ENCODE measurements at regions not wholly inside any gene's neighbourhood (a gene's known extent, or its start where the extent isn't known, plus 50 kb on each side); places are given as distances from the start of the nearest gene placed in this dataset.

- no peak for DNase-seq (ENCODE audit: low spot score)
Observed at GRCh38 chr20:58139849-58140786, 88.3 kb downstream of the ANKRD60 start.

- no peak for DNase-seq (ENCODE audit: low spot score)
Observed at GRCh38 chr20:58138395-58138794, 90.1 kb downstream of the ANKRD60 start.

- DNase-seq (ENCODE audit: low spot score): no peak
Observed at GRCh38 chr20:58137651-58138265, 90.7 kb downstream of the ANKRD60 start.

- DNase-seq (ENCODE audit: low spot score): no peak
Observed at GRCh38 chr20:58137236-58137635, 91.2 kb downstream of the ANKRD60 start.

GRCh38 chr20:58136149-58136484 lies 92.3 kb downstream of the ANKRD60 start:
- no peak for DNase-seq (ENCODE audit: low spot score)

GRCh38 chr20:58135441-58136148 lies 92.9 kb downstream of the ANKRD60 start:
- DNase-seq (ENCODE audit: low spot score): no peak

GRCh38 chr20:58133020-58133808 lies 95.2 kb downstream of the ANKRD60 start:
- no peak for DNase-seq (ENCODE audit: low spot score)

GRCh38 chr20:58131551-58132142 lies 96.8 kb downstream of the ANKRD60 start:
- DNase-seq (ENCODE audit: low spot score): peak; percentile 87

GRCh38 chr20:58131151-58131550 lies 97.3 kb downstream of the ANKRD60 start:
- DNase-seq (ENCODE audit: low spot score): peak; percentile 61

- DNase-seq (ENCODE audit: low spot score): no peak
Observed at GRCh38 chr20:58130581-58130980, 97.9 kb downstream of the ANKRD60 start.

- no peak for DNase-seq (ENCODE audit: low spot score)
Observed at GRCh38 chr20:58130156-58130555, 98.3 kb downstream of the ANKRD60 start.

- DNase-seq (ENCODE audit: low spot score): no peak
Observed at GRCh38 chr20:58129721-58130151, 98.7 kb downstream of the ANKRD60 start.

- DNase-seq (ENCODE audit: low spot score): no peak
Observed at GRCh38 chr20:58128635-58129625, 99.5 kb downstream of the ANKRD60 start.

GRCh38 chr20:58127701-58128111 lies 100.7 kb downstream of the ANKRD60 start:
- peak; percentile 99 for DNase-seq (ENCODE audit: low spot score)

- DNase-seq (ENCODE audit: low spot score): no peak
Observed at GRCh38 chr20:58125726-58126125, 102.7 kb downstream of the ANKRD60 start.

GRCh38 chr20:58117944-58118343 lies 110.5 kb downstream of the ANKRD60 start:
- DNase-seq (ENCODE audit: low spot score): no peak

- DNase-seq (ENCODE audit: low spot score): no peak
Observed at GRCh38 chr20:58116505-58116904, 111.9 kb downstream of the ANKRD60 start.

- no peak for DNase-seq (ENCODE audit: low spot score)
Observed at GRCh38 chr20:58113716-58114115, 114.7 kb downstream of the ANKRD60 start.

- peak; percentile 73 for DNase-seq (ENCODE audit: low spot score)
Observed at GRCh38 chr20:58112017-58112781, 116.3 kb downstream of the ANKRD60 start.
